Ramos (cell line): ENCODE measurements at regions not wholly inside any gene's neighbourhood (a gene's known extent, or its start where the extent isn't known, plus 50 kb on each side); places are given as distances from the start of the nearest gene placed in this dataset.

Experiments used
- in situ Hi-C: fragments of 300-500 bp; cut with MboI; formaldehyde crosslinking; loops from one replicate; pipeline ENCODE4 v1.14.3; 2022; ENCODE audit warnings: low sequenced_read_pairs; ENCODE audit not compliant: unreplicated experiment

- in situ Hi-C loops, result no loop called here
Measured at GRCh38 chr13:81568824-81569223, 1227.9 kb upstream of the SPRY2 start.

DNA sequence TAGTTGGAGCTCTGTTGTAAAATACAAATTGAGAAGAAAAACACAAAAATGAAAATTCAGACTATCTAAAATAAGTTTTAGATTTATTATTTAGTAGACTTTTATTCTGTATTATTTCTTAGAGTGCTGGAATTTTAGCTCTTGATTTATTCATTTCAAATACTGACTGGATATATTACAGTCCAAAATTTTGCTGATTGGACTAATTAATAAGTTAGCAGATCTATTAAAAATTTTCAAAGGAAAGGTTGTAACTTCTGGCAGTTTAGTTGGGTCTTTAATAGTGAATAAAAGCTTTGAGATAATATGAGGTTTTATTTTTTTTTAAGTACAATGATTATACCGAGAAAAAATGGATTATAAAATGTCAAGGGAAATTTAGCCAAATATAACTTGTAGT, 1224.9 kb upstream of the SPRY2 start:
- in situ Hi-C loops, result no loop called here

GRCh38 chr13:81563091-81563490, 1222.2 kb upstream of the SPRY2 start:
- in situ Hi-C loops, result no loop called here

GRCh38 chr13:81562598-81562997, 1221.7 kb upstream of the SPRY2 start:
- in situ Hi-C loops, result no loop called here

DNA sequence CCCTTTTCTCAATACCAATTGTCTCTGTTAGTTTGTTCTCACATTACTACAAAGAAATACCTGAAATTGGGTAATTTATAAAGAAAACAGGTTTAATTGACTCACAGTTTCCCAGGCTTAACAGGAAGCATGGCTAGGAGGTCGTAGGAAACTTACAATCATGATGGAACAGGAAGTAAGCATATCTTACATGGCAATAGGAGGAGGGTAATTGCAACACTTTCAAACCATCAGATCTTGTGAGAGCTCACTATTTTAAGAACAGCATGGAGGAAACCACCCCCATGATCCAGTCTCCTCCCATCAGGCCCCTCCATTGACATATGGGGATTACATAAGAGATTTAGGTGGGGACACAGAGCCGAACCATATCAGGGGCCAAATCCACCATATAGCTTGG, 1210.1 kb upstream of the SPRY2 start:
- in situ Hi-C loops, result no loop called here

GRCh38 chr13:81546294-81546693, 1205.4 kb upstream of the SPRY2 start:
- in situ Hi-C loops, result loop anchor here (25.0 kb wide), 1 partner anchor 791 kb away; no protein-coding TSS in a partner anchor

- in situ Hi-C loops, result loop anchor here (25.0 kb wide), 1 partner anchor 797 kb away; no protein-coding TSS in a partner anchor
Measured at GRCh38 chr13:81540777-81541176, 1199.9 kb upstream of the SPRY2 start.

- in situ Hi-C loops, result loop anchor here (25.0 kb wide), 1 partner anchor 798 kb away; no protein-coding TSS in a partner anchor
Measured at GRCh38 chr13:81539643-81540150, 1198.8 kb upstream of the SPRY2 start.

DNA sequence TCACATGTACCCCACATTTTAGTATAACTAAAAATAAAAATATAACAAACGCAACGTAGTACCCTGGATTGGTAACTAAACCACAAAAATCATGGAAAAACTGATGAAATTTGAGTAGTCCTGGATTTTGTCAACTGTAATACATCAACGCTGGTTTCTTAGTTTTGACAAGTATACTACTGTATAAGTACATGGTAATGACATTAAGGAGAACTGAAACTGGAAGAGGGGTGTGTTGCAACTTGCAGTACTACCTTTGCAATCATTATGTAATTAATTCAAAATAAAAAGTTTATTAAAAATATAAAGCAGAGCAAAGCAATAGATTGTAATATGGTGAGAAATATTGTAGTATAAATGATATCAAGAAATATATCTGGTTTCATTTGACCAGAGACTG, 1158.0 kb upstream of the SPRY2 start:
- in situ Hi-C loops, result no loop called here

- in situ Hi-C loops, result no loop called here
Measured at GRCh38 chr13:81493144-81493543, 1152.2 kb upstream of the SPRY2 start.

DNA sequence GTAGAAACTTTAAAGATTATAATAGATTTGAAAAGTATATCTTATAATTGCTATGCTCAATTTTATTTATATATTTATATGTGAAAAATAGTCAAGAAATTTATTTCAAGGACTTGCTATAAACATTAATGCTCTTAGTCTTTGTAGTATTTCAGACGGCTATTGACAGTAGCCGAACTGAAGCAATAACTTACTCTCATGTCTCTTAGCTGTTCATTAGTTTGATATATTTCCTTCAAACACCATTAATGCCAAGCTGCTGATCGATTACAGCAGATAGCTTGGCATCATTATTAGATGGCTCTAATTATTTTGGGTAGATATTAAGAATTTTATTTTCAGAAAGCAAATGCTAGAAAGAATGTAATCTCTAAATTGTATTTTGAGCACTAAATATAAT, 1151.5 kb upstream of the SPRY2 start:
- in situ Hi-C loops, result no loop called here

- in situ Hi-C loops, result no loop called here
Measured at GRCh38 chr13:81488021-81488420, 1147.1 kb upstream of the SPRY2 start.

GRCh38 chr13:81487151-81487550, 1146.2 kb upstream of the SPRY2 start:
- in situ Hi-C loops, result no loop called here

DNA sequence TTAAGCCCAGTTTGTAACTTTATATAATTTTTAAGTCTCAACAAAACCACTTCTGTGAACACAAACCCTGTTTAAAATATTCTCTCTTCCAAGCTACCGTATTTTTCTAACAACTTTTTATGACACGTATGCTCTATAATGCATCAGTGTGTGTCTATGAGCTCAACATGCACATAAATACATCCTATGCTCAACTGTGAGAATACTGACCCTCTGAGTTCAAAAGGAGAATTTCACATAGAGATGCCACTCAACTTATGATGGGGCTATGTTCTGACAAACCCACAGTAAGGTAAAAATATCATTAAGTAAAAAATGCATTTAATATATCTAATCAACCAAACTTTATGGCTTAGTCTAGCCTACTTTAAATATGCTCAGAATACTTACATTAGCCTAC, 1139.7 kb upstream of the SPRY2 start:
- in situ Hi-C loops, result no loop called here

- in situ Hi-C loops, result no loop called here
Measured at GRCh38 chr13:81473366-81473899, 1132.5 kb upstream of the SPRY2 start.

GRCh38 chr13:81458170-81458569, 1117.2 kb upstream of the SPRY2 start:
- in situ Hi-C loops, result no loop called here

DNA sequence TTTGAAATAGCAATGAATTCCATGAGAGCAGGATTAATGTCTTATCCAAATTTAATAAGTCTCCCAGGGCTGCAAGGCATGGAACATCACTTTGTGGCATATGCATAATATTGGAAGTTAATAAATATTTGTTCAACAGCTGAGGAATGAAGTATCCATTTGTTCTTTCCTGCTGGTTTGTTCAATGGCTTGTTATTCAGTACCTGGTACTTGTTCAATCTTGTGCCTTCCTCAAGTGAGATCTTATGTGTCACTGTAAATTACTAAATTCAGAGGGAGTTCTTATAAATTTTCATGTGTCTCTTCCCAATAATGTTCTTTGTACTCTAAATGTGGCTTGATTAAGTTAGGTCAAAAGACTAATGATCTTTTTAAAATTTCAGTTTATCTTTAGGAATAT, 1105.5 kb upstream of the SPRY2 start:
- in situ Hi-C loops, result no loop called here

GRCh38 chr13:81442904-81443303, 1102.0 kb upstream of the SPRY2 start:
- in situ Hi-C loops, result no loop called here

DNA sequence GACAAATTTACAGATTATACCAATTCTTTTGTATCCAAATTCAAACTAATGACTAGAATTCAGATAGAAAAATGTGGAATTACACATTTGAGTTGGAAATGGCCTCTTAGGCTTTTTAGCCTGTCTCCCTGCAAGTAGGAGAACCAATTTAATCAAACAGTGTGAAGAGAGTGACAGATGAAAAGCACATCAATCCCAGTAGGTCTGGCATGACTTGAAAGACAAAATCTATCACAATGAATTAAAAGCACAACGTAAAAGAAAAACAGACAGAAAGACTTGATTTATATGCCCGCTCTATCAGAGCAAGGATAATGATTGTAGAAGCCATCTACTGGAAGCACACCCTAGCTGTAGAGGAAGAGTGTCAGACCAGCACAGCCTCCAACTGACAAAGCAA, 1084.4 kb upstream of the SPRY2 start:
- in situ Hi-C loops, result no loop called here

- in situ Hi-C loops, result no loop called here
Measured at GRCh38 chr13:81409284-81409683, 1068.4 kb upstream of the SPRY2 start.

- in situ Hi-C loops, result no loop called here
Measured at GRCh38 chr13:81408647-81409046, 1067.7 kb upstream of the SPRY2 start.

GRCh38 chr13:81406639-81407292, 1065.8 kb upstream of the SPRY2 start:
- in situ Hi-C loops, result no loop called here
